ENCODE measurements at regions not wholly inside any gene's neighbourhood (a gene's known extent, or its start where the extent isn't known, plus 50 kb on each side); places are given as distances from the start of the nearest gene placed in this dataset.

DNA sequence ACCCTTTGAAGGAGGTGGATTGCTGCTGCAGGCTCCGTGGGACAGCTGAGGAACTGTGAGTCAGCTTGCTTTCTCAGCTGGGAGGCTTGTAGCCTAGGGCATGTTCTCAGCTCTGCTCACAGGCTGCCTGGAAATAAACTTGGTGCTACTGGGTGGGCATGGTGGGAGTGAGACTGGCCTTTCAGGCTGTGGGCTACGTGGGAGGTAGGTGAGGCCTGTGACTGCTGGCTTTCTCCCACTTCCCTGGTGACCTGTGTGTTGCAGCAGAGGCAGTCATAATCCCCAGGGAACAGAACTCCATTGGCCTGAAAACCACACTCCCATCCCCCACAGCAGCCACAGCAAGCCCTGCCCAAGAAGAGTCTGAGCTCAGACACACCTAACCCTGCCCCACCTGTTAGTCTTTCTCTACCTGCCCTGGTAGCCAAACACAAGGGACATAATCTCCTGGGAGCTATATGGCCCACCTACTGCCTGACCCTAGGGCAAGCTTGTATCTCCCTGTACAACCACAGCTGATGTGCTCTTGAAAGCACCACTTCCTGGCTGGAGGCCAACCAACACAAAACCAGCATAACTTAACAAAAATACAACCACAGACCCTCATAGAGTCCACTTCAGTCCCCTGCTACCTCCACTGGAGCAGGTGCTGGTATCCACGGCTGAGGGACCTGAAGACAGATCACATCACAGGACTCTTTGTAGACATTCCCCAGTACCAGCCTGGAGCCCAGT, 236.5 kb downstream of the SQOR start:
- H3K14ac ChIP-seq (ENCODE audit: insufficient read length): no peak overlapping the region
- no peak overlapping the region for H2BK5ac ChIP-seq (ENCODE audit: low read depth, low read length)
- no peak overlapping the region for H2BK15ac ChIP-seq (ENCODE audit: low read length)
- no peak overlapping the region for H3K9ac ChIP-seq (replicated peaks in 1 of 4; ENCODE audit: extremely low read depth in 1 of 4, low read depth in 3 of 4, low read length in 3 of 4)
- H3K36me3 ChIP-seq (ENCODE audit: control insufficient read depth in 2 of 4, insufficient read depth in 4 of 4, low read length in 3 of 4): no peaks in the 10 kb centered on the region
- no peak overlapping the region for H3K27ac ChIP-seq (ENCODE audit: low read depth, low read length)
- no peak overlapping the region for H4K8ac ChIP-seq (ENCODE audit: extremely low read depth, insufficient read depth, low read length)
- H2BK20ac ChIP-seq (ENCODE audit: low read length): no peak overlapping the region
- H2AFZ ChIP-seq (ENCODE audit: low read length): no peak overlapping the region
- WGBS, 2 experiments (ENCODE audit: extremely low coverage in 1 of 2, insufficient coverage in 1 of 2, insufficient read length in 1 of 2, insufficient replicate concordance in 2 of 2, low coverage in 1 of 2, low lambda C conversion rate in 2 of 2, missing lambda C conversion rate in 1 of 2): 92% methylated on average over 3 of the region's 3 CpGs; no CpG with 5 or more reads in 1 of the 2 experiments
- H3K79me2 ChIP-seq (ENCODE audit: control insufficient read depth in 1 of 2, insufficient read depth in 2 of 2, low read length in 2 of 2): no peaks in the 10 kb centered on the region
- H3K4me2 ChIP-seq (ENCODE audit: insufficient read depth in 1 of 2, low read depth in 2 of 2, low read length in 2 of 2): no peak overlapping the region
- no peak overlapping the region for H2BK12ac ChIP-seq (ENCODE audit: low read depth, low read length)
- no peaks in the 10 kb centered on the region for H3K4me1 ChIP-seq (replicated peaks in 1 of 4; ENCODE audit: control insufficient read depth in 3 of 4, insufficient read depth in 4 of 4, low read length in 3 of 4)
- no peaks in the 10 kb centered on the region for H3K27me3 ChIP-seq (replicated peaks in 1 of 4; ENCODE audit: control insufficient read depth in 3 of 4, extremely low read depth in 1 of 4, insufficient read depth in 3 of 4, low read length in 3 of 4)
- H3K4me3 ChIP-seq (ENCODE audit: extremely low read depth in 1 of 4, insufficient read depth in 2 of 4, low read depth in 3 of 4, low read length in 4 of 4): no peak overlapping the region
- no peak overlapping the region for H4K5ac ChIP-seq (ENCODE audit: insufficient read length, low read depth, low read length)
- POLR2A ChIA-PET (ENCODE audit: partially characterized antibody): no interaction called here
- no peak overlapping the region for H3K56ac ChIP-seq (replicated peaks; ENCODE audit: insufficient read length, low read depth, low read length)
- H3K23ac ChIP-seq (ENCODE audit: insufficient read length): no peak overlapping the region
- no peak overlapping the region for H4K91ac ChIP-seq (replicated peaks; ENCODE audit: insufficient read length, low read length)
- H3K23me2 ChIP-seq (ENCODE audit: low read depth, low read length): no peaks in the 10 kb centered on the region
- no peaks in the 10 kb centered on the region for H3K9me3 ChIP-seq (ENCODE audit: insufficient read depth in 2 of 2, low read depth in 1 of 2, low read length in 1 of 2)
- CTCF ChIA-PET (ENCODE audit: partially characterized antibody): no interaction called here
- no peaks in the 10 kb centered on the region for H4K20me1 ChIP-seq (replicated peaks in 1 of 2; ENCODE audit: control insufficient read depth in 1 of 2, insufficient read depth in 2 of 2, low read length in 2 of 2)
- no peak overlapping the region for H2BK120ac ChIP-seq (replicated peaks; ENCODE audit: low read depth, low read length)
- no peak overlapping the region for H3K4ac ChIP-seq (replicated peaks; ENCODE audit: insufficient read length, low read depth, low read length)
- H2AK5ac ChIP-seq (ENCODE audit: low read depth, low read length): no peak overlapping the region
- no peak for DNase-seq (ENCODE audit: low read depth in 1 of 2, low spot score in 2 of 2)
- H3K18ac ChIP-seq (ENCODE audit: extremely low read depth, low read length): no peak overlapping the region
- TF ChIP-seq SIN3A (conservative IDR thresholded peaks at IDR 0.05 in 1 of 2, IDR thresholded peaks at IDR 0.05 in 1 of 2; ENCODE audit: low read depth in 1 of 2, low read length in 2 of 2): no peak
- no peak for TF ChIP-seq PHF8 (conservative IDR thresholded peaks at IDR 0.05; ENCODE audit: low read depth, low read length)
- TF ChIP-seq GTF2F1 (IDR thresholded peaks at IDR 0.05; ENCODE audit: borderline replicate concordance, low read depth, low read length): no peak
- no peak for TF ChIP-seq BCL11A (IDR thresholded peaks at IDR 0.05; ENCODE audit: low read depth in 2 of 2, low read length in 2 of 2)
- no peak for TF ChIP-seq KDM4A (IDR thresholded peaks at IDR 0.05; ENCODE audit: low read depth, low read length, severe bottlenecking)
- no peak for TF ChIP-seq MAFK (IDR thresholded peaks at IDR 0.05; ENCODE audit: low read depth, low read length)
- no peak for TF ChIP-seq JUN (IDR thresholded peaks at IDR 0.05; ENCODE audit: low read depth, low read length)
- TF ChIP-seq CEBPB (IDR thresholded peaks at IDR 0.05; ENCODE audit: low read depth, low read length): no peak
- TF ChIP-seq SUZ12 (IDR thresholded peaks at IDR 0.05; ENCODE audit: low read length): no peak
- no peak for TF ChIP-seq CHD1 (IDR thresholded peaks at IDR 0.05; ENCODE audit: low read depth, low read length)
- TF ChIP-seq HDAC6 (IDR thresholded peaks at IDR 0.05; ENCODE audit: low read depth, low read length): no peak
- no peak for TF ChIP-seq KDM5A (IDR thresholded peaks at IDR 0.05; ENCODE audit: low read length)
- no peak for TF ChIP-seq EZH2 (IDR thresholded peaks at IDR 0.05; ENCODE audit: low read depth, low read length, severe bottlenecking)
- H3K79me1 ChIP-seq (ENCODE audit: low read depth, low read length): no peaks in the 10 kb centered on the region
- no peak for FAIRE-seq

Data from H1 (cell line).